GM18502 (cell line): ENCODE measurements at regions not wholly inside any gene's neighbourhood (a gene's known extent, or its start where the extent isn't known, plus 50 kb on each side); places are given as distances from the start of the nearest gene placed in this dataset.

Experiments used
- ATAC-seq: cut with Tn5 transposase; IDR thresholded peaks from one replicate; pipeline ENCODE4 v1.9.1; 2021; ENCODE audit warnings: mild to moderate bottlenecking; ENCODE audit not compliant: unreplicated experiment, poor library complexity

DNA sequence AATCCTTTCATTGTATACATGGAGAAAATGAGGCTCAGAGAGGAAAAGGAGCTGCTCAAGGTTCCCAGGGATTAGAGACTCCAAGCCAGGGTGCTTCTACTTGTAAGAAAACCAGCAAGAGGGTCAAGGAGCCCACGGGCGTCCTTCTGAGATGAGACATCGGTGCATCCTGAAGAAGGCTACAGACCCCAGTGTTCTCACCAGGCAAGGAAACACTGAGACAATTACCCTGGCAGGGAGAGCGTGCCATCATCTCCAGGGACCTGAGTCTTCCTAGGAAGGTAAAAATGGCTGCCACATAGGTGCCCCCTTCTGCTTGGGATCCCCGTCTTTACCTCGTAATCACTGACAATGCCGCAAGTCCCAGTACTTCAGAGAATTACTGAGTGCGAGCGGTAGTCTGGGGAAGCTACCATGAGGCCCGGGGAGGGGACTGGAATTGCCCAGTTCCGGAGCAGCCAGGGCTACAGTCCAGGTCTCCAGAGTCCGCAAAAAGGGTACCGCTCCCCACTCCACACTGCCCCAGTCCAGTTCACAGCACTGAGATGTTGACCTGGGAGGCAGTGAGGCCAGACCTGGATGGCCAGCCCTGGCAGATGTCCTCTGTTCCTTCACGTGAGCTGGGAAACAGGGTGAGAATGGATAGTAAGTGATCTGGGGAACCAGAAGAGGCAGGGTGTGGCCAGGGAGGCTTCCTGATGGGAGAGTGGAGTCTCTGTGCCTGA is 164.7 kb upstream of the SMAD3 start:
- no peak for ATAC-seq

DNA sequence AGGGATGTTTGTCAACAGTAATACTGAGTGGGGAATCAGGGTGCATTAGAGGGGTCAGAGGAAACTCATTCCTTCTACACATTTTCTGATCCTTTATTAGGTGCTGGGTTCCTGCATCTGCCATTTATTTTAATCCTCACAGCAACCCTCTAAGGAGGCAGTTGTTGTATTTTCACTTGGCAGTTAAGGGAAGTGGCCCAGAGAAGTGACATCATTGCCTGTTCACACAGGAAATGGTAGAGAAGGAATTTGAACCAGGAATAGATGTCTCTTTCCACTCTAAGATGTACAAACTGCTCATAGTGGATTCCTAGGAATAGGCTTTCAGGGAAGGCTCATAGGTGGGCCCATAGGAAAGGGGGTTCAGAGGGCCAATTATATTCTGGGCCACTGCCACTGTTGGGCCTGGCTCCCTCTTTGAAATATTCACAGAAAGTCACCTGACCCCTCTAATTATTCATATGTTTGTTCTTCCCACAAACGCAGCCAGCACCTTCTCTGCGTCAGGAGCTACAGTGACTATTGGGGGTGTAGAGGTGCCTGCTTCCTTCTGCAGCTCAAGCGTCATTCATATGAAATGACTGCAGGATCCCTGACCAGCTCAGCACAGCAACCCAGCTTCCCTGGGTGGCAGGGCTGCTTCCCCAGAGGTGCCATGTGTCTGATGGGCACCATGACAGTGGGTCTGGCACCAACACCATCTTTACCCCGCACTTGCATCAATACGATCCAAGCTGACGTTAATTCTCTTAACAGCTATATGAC is 163.9 kb upstream of the SMAD3 start:
- no peak for ATAC-seq

DNA sequence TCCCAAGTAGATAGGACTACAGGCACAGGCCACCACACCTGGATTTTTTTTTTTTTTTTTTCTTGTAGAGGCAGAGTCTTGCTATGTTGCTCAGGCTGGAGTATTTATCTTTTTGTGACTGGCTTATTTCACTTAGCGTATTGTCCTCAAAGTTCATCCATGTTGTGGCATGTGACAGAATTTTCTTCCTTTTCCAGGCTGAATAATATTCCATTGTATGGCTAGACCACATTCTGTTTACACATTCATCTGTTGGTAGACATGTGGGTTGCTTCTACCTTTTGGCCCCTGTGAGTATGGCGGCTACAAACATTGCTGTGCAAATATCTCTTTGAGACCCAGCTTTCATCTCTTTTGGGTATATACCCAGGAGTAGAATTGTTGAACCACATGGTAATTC is 160.2 kb upstream of the SMAD3 start:
- no peak for ATAC-seq

DNA sequence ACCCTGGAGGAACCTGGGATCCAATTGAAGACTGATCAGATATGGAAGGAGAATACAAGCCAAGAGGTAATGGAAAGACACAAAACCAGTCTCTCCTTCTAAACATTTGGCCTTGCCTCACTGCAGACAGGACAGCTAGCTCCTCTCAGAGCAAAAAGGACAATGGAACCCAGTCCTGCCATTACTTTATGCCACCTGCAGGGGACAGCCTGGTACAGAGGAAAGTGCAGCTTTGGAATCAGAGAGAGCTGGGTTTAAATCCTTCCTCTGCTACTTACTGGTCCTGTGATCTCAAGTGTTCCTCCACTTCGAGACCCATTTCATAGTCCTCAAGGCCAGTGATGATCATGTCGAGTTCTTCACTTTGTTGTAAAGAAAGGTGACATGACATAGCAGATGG is 159.4 kb upstream of the SMAD3 start:
- ATAC-seq, result no peak

DNA sequence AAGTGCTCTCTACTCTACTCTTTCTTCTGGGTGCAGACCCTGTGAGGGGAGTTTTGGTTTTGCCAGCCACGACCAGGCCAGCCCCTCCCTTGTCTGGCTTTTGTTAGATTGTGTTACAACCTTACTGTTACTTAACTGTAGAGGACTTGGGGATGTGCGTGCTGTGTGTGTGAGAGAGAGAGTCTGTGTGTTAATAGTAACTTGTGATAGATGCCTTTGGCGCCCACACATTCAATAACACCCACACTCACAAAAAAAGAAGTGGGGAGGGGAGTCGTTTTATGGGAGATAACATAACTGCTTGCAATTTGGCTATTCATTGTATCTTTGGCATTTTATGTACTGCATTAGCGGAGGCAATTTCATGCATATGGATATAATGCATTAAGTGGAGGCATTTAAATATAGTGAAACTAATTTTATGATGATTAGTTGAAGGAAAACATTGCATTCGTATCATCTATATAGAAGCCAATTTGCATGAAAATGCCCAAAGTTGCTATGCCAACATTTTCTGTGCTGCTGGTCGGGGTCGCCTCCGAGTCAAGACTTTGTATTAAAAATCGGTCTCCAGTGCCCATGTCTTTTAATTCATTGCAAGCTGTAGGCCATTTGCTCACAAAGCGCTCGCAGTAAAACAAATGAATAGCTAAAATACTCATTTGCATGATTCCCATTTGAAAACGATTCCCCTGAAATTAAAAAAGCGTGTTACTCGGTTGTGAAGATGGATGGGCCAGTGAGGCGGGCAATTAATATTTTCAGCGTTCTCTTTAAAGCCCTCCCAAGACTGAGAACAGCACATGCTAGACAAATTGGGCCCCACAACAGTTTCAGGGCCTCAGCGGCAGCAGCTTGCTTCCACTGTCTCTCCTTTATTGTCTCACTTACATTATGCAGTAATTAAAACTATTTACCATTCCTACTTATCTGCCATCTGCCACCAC is 158.5 kb upstream of the SMAD3 start:
- no peak for ATAC-seq

DNA sequence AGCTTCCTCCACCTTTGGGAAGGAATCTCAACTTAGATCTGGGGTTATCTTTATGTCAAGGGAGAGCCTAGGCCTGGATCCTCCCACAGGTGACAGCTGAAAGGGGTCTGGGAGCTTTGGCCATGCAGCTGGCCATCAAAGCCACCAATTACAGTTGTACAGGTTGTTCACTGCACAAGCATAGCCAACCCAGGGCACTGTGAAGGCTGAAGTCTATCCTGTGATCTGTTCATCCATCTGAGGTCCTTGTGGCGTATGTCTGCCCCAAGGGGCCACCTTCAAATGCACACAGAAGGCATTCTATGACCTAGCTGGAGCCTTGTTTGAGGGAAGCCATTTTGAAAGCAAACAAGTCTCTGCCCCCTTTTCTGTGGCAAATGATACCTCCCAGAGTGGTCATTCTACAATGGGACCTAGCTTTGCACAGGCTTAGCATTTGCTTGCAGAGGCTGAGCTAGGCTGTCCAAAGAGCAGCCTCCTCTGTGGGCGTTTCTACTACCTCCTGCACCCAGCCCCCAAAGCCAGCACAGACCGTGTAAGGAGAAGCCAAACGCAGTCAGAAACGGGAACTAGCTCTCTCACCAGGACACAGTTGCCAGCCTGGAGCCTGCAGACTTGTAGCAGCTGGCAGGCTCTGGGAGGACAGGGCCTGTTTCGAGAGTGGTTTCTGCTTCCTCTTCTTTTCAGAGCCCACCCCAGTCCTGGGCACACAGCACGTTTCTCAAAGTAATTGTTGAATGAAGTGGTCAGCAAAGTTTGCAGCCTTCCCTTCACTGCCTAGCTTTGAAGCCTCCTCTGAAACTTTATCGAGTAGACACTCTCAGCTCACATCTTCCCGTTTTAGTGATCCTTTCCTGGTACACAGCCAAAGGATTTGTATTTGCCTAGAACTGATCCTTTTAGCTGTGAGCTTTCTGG is 157.3 kb upstream of the SMAD3 start:
- no peak for ATAC-seq

DNA sequence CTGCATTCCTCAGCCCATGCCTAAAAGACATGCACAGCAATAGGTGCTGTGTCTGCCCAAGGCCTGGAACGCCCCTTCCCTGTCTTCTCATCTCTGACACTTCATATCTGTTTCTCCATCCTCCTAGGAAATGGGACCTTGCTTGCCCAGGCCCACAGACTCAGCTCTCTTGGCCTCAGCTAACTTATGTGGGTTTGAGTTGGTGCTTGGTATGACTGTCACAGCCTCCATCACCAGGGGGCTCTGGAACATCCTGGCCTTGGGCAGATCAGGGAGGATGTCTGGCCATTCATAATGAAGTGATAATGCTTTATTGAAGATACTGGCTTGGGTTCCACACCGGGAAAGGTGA is 156.7 kb upstream of the SMAD3 start:
- no peak for ATAC-seq

DNA sequence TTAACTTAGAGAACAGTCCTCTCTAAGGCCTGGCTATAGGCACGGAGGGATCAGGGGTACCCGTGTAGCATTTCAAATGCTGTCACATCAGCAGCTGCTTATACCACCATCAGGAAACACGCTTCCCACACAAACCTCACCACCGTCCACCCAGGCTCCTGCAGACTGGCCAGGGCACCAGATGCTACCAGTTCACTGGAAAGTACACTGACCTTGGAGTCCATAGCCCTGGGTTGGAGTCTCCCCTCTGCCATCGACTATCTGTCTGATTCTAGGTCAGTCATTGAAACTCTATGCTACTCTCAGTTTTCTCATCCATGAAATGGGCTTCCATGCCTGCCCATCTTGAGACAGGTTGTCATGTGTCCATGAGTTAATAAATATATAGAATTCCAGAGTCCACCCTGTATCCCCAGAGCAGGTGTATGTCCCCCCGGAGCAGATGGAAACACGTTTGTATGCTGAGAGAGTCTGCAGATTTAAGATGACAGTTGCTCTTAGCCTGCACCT is 156.0 kb upstream of the SMAD3 start:
- no peak for ATAC-seq

DNA sequence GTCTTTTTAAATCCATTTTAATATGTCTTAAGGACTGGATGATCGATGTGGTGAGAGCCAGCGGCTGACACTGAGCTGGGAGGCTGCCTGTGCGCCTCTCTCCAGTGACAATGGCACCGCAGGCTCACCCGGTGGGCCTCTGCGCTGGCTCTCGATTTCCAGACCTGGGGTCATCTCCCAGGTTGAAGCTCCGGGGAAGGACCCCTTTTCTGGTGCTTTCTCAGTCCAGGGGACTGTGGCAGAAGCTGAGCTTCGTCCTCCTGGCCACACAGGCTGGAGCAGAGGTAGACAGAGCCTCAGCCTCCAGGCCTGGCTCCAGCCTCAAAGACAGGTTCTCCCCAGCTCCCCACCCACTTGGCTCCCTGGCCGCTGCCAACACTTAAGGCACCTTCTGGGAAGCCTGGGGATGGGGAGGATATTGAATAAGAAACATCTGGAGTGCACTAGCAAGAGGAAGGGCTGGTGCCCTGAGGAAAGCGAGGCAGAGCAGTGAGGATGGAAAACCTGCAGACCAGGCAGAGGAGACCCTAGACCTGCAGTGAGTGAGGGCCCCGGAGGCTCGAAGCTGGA is 154.2 kb upstream of the SMAD3 start:
- ATAC-seq, result no peak

DNA sequence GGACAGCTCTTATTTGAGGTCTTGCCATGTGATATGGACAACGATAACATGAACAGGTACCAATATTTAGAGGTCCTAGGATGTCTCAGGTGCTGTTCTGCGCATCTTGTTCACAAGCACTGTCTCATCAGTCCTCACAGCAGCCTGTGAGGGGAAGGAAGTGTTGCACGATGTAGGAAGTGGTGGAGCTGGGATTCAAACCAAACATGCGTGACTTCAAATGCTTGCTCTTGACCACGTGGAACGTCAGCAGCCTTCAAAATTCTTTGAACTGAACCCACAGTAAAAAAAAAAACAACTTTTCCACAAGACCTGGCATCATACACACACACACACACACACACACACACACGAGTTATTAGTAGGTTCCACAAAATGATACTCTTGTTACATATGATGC is 153.4 kb upstream of the SMAD3 start:
- ATAC-seq, result no peak

DNA sequence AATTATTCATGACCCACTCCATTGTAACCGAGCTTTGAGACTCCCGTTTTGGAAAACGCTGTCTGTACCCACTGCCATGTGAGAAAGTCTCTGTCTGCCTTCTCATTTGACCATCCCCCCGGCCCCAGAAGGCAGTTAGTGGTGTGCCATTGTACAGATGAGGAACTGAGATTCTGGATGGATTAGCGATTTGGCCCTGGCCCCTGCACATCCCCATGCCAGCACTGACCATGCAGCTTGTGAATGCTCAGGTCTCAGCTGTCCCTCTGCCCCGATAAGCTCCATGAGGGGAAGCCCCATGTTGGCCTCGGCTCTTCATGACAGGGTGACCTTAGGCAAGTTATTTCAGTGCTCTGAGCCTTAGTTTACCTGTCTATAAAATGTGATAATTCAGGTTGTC is 153.0 kb upstream of the SMAD3 start:
- ATAC-seq, result no peak

DNA sequence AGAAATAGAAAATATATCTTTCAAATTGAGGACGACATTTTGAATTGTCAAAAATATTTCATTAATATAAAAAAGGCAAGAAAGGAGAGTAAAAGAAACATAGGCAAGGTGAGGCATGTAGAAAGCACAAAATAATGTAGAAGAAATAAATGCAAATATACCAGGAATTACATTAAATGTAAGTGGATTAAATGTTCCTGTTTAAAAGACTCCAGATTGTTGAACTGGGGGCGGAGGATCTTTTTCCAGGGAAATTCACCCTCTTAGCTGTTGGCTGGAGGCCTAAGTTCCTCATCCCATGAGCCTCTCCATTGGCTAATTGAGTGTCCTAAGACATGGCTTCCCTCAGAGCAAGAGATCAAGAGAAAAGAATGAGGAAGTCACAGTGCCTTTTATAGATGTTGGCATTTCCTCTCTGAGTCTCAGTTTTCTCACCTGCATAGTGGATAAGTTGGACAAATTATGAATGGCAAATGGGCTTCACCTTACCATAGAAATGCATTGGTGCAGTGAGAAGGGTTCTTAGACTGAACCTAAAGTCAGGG is 147.4 kb upstream of the SMAD3 start:
- ATAC-seq, result no peak

DNA sequence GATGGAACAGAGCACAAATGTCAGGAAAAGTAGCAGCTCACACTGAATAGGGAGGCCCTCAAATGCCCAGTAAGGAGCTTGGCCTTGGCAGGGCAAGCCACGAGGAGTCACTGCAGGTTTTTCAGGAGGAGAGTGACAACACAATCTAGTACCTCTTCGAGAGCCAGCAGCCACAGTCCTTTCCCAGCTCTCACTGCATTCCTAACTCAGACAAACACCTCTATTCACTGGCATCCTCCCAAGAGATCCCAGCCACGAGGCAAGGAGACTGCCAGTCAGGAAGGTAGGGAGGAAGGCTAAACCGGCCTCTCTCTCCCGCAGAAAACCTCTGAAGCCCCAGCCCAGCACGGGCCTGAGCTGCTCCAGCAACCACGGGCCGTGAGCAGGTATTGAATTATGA is 146.0 kb upstream of the SMAD3 start:
- no peak for ATAC-seq

DNA sequence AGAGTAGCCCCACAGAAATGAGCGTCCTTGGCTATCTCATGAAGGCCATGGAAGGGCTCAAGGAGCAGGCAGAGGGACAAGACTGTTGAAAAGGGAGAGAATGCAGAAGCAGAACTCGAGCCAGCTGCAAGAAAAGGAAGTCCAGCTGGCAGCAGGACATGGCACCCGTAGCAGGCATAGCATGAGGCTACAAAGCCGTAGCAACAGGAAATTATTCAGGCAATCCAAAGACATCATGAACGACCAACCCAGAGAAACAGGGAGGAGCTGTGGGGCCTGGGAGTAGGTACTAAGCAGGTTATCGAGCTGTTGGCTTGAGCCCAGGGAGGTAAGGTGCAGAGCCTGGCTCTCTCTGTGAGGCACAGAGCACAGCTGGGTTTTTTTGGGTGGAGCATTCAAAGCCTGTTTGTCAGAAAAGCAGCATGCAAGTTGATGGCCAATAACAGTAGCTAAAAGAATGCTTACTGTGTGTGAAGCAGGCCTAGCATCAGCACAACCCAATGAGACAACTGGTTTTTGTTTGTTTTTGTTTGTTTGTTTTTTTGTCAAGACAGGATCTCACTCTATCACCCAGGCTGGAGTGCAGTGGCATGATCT is 144.0 kb upstream of the SMAD3 start:
- no peak for ATAC-seq

DNA sequence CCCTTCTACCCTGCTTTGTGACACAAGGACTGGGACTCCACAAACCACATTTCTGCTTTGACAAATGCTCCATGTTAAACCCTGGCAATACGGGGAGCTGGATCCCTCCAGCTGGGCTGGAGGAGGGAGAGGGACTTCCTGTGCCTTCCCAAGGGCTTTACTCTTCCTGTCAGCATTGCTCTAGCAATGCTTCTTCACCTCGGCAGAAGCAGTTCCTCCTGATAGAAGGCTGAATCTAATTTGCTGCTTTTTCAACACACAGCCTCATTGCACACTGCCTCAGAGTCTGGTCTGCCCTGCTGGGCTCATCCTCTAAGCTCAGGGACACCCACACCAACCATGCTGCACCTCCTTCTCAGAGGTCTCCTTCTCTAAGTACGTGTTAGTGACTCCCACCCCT is 142.8 kb upstream of the SMAD3 start:
- no peak for ATAC-seq

DNA sequence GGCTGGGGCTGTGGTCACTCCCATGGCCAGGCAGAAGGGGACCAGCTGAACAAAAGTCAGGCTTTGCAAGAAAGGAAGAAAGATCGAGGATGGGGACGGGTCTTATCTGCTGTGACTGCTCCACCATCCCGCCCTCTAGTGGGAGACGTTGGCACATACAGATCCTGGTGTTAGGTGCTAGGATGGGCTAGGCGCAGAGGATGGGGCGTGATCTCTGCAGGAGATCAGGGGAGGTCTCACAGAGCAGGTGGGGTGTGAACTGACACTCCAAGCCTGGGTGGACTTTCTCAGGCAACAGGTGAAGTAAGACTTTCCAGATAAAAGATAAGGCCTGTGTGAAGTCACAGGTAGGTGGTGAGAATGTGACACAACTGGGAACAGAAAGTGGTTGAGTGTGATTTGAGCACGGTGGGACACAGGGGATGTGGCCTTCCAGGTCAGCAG is 141.9 kb upstream of the SMAD3 start:
- no peak for ATAC-seq

DNA sequence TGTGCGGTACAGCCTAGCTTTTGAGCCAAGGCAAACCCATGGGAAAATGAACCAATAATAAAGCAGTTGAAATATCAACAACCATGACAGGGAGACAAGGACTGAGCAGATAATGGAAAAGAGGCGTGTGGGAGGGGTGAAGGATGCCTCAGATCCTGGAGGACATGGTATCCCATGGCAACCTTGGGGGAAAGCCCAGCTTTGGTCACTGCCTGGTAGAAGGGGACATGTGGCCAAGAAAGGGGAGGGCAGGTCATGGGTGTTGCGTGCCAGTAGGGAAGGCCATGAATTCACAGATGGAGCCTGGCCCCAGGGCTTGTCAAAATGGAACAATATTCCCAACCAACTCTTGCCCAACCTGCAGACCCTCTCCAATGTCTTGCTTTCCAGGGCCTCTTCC is 140.5 kb upstream of the SMAD3 start:
- no peak for ATAC-seq

DNA sequence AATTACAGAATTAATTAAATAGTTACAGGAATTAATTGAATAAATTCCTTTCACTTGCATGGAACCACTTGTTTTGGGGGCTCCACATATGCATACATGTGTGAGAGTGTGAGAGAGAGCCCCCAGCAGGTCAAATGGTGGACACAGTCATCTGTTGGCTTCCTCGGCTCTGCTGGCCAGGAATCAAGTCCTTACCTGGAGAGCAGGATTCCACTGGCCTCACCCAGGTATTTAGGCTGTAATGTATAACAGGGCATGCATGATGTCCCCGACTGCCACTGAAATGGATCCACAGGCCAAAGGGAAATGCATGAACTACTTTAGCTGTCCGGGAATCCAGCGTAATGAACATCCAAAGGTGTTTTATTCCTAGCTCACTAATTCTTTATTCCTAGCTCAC is 139.7 kb upstream of the SMAD3 start:
- no peak for ATAC-seq
